CD4-positive, alpha-beta memory T cell (primary cell): ENCODE measurements at regions not wholly inside any gene's neighbourhood (a gene's known extent, or its start where the extent isn't known, plus 50 kb on each side); places are given as distances from the start of the nearest gene placed in this dataset.

Experiments
- CTCF ChIA-PET: fragments of 350-600 bp; sonication (Branson Sonifier 250); formaldehyde crosslinking; loops from one replicate; lab custom pipeline; 2021; ENCODE audit warnings: inconsistent platforms; ENCODE audit not compliant: partially characterized antibody; lab: Charles Lee
- POLR2A ChIA-PET: fragments of 350-600 bp; sonication (Branson Sonifier 250); formaldehyde crosslinking; loops from one replicate; lab custom pipeline; 2021; ENCODE audit not compliant: partially characterized antibody; lab: Charles Lee
- DNase-seq, 5 donors: peaks; one replicate each; pipeline versions ENCODE4 v3.0.0 to v3.0.0-alpha.2; 2020 to 2022; ENCODE audit warnings: mixed read lengths in 1 of 5
- H3K27ac ChIP-seq: one replicate; pipeline ENCODE4 v1.7.0; 2013; ENCODE audit warnings: low read depth, low read length
- H3K27me3 ChIP-seq: 2 replicates; pipeline ENCODE4 v1.7.0; 2013; ENCODE audit warnings: mild to moderate bottlenecking, low read length, moderate library complexity; ENCODE audit not compliant: insufficient read depth
- H3K36me3 ChIP-seq: 2 replicates; pipeline ENCODE4 v1.7.0; 2013; ENCODE audit warnings: mild to moderate bottlenecking, low read length, moderate library complexity; ENCODE audit not compliant: insufficient read depth
- H3K4me1 ChIP-seq: 2 replicates; pipeline ENCODE4 v1.7.0; 2013; ENCODE audit warnings: mild to moderate bottlenecking, low read length, moderate library complexity; ENCODE audit not compliant: insufficient read depth
- H3K4me3 ChIP-seq, 2 donors: one replicate each; pipeline ENCODE4 v1.7.0; 2013; ENCODE audit warnings: low read length in 2 of 2, mild to moderate bottlenecking in 1 of 2
- H3K9me3 ChIP-seq, 2 donors: one replicate each; pipeline ENCODE4 v1.7.0; 2013; ENCODE audit warnings: low read length in 2 of 2, control low read depth in 1 of 2; ENCODE audit not compliant: control insufficient read depth in 1 of 2
- H3K27ac Mint-ChIP-seq, 7 donors: one replicate each; pipeline ENCODE4 v1.8.0; 2020 to 2021; ENCODE audit warnings: mixed read lengths in 7 of 7, mild to moderate bottlenecking in 6 of 7, inconsistent platforms in 3 of 7, moderate library complexity in 3 of 7
- H3K27me3 Mint-ChIP-seq, 2 donors: one replicate each; pipeline ENCODE4 v1.8.0; 2020 to 2021; ENCODE audit warnings: mixed read lengths in 2 of 2
- H3K36me3 Mint-ChIP-seq, 2 donors: one replicate each; pipeline ENCODE4 v1.8.0; 2020 to 2021; ENCODE audit warnings: mixed read lengths in 2 of 2, inconsistent platforms in 1 of 2, mild to moderate bottlenecking in 1 of 2
- H3K4me1 Mint-ChIP-seq, 4 donors: one replicate each; pipeline ENCODE4 v1.8.0; 2020 to 2021; ENCODE audit warnings: mixed read lengths in 4 of 4, mild to moderate bottlenecking in 1 of 4
- H3K4me3 Mint-ChIP-seq, 8 donors: one replicate each; pipeline ENCODE4 v1.8.0; 2020 to 2021; ENCODE audit warnings: mixed read lengths in 8 of 8, mild to moderate bottlenecking in 7 of 8, moderate library complexity in 6 of 8, inconsistent platforms in 3 of 8
- H3K9me3 Mint-ChIP-seq, 8 donors: one replicate each; pipeline ENCODE4 v1.8.0; 2020 to 2021; ENCODE audit warnings: mixed read lengths in 8 of 8, mild to moderate bottlenecking in 5 of 8, inconsistent platforms in 3 of 8, moderate library complexity in 1 of 8
- intact Hi-C: fragments of 100-400 bp; cut with micrococcal nuclease; formaldehyde crosslinking; loops from one replicate; pipeline ENCODE4 v1.15.1; 2023

GRCh38 chr2:239780236-239780994 is 244.7 kb downstream of the NDUFA10 start:
- Histone ChIP-seq H3K36me3 (no peaks in the 10 kb centered on the region), H3K27me3 (no peaks in the 10 kb centered on the region), H3K9me3 (no peaks in the 10 kb centered on the region), H3K4me1 (no peaks in the 10 kb centered on the region), H3K4me3 (no peak overlapping the region), H3K27ac (no peak overlapping the region)
- peak overlapping the region in 1 of 8 donors; percentile 41 for H3K4me3 Mint-ChIP-seq
- H3K9me3 Mint-ChIP-seq: peaks cover 0 to 11% (median 5%) of the 10 kb centered on the region in 8 donors
- H3K27ac Mint-ChIP-seq: no peak overlapping the region
- peaks cover 5 to 10% of the 10 kb centered on the region in 2 donors for H3K27me3 Mint-ChIP-seq
- intact Hi-C loops: no loop called here
- no peaks in the 10 kb centered on the region for H3K36me3 Mint-ChIP-seq
- no peaks in the 10 kb centered on the region for H3K4me1 Mint-ChIP-seq
- CTCF ChIA-PET: no interaction called here
- DNase-seq: no peak
- POLR2A ChIA-PET: no interaction called here

GRCh38 chr2:239779584-239779983 is 245.6 kb downstream of the NDUFA10 start:
- Mint-ChIP-seq H3K27ac (no peak overlapping the region), H3K36me3 (no peaks in the 10 kb centered on the region), H3K27me3 (peaks cover 6 to 12% of the 10 kb centered on the region in 2 donors), H3K4me3 (no peak overlapping the region), H3K9me3 (peaks cover 0 to 7% (median 0%) of the 10 kb centered on the region in 8 donors), H3K4me1 (no peaks in the 10 kb centered on the region)
- POLR2A ChIA-PET: no interaction called here
- DNase-seq: no peak
- CTCF ChIA-PET: no interaction called here
- Histone ChIP-seq H3K4me3 (no peak overlapping the region), H3K9me3 (no peaks in the 10 kb centered on the region), H3K36me3 (no peaks in the 10 kb centered on the region), H3K27ac (no peak overlapping the region), H3K27me3 (no peaks in the 10 kb centered on the region), H3K4me1 (no peaks in the 10 kb centered on the region)
- intact Hi-C loops: no loop called here

GRCh38 chr2:239778861-239779558 is 246.1 kb downstream of the NDUFA10 start:
- intact Hi-C loops: no loop called here
- Histone ChIP-seq H3K36me3 (no peaks in the 10 kb centered on the region), H3K27me3 (no peaks in the 10 kb centered on the region), H3K27ac (no peak overlapping the region), H3K4me1 (no peaks in the 10 kb centered on the region), H3K4me3 (no peak overlapping the region), H3K9me3 (no peaks in the 10 kb centered on the region)
- Mint-ChIP-seq H3K27me3 (peaks cover 6 to 14% of the 10 kb centered on the region in 2 donors), H3K27ac (no peak overlapping the region), H3K4me3 (no peak overlapping the region), H3K4me1 (no peaks in the 10 kb centered on the region), H3K36me3 (no peaks in the 10 kb centered on the region), H3K9me3 (peaks cover 0 to 7% (median 0%) of the 10 kb centered on the region in 8 donors)
- DNase-seq: no peak
- ChIA-PET POLR2A (no interaction called here), CTCF (no interaction called here)

GRCh38 chr2:239778042-239778851 is 246.9 kb downstream of the NDUFA10 start:
- H3K9me3 ChIP-seq: no peaks in the 10 kb centered on the region
- H3K4me1 ChIP-seq: no peaks in the 10 kb centered on the region
- ChIA-PET POLR2A (no interaction called here), CTCF (no interaction called here)
- H3K4me3 Mint-ChIP-seq: no peak overlapping the region
- no peak overlapping the region for H3K27ac Mint-ChIP-seq
- H3K27ac ChIP-seq: no peak overlapping the region
- no peaks in the 10 kb centered on the region for H3K27me3 ChIP-seq
- DNase-seq: no peak
- H3K9me3 Mint-ChIP-seq: peaks cover 0 to 11% (median 0%) of the 10 kb centered on the region in 8 donors
- no peak overlapping the region for H3K4me3 ChIP-seq
- H3K36me3 Mint-ChIP-seq: no peaks in the 10 kb centered on the region
- intact Hi-C loops: no loop called here
- no peaks in the 10 kb centered on the region for H3K36me3 ChIP-seq
- H3K4me1 Mint-ChIP-seq: no peaks in the 10 kb centered on the region
- peaks cover 4 to 14% of the 10 kb centered on the region in 2 donors for H3K27me3 Mint-ChIP-seq

- Histone ChIP-seq H3K4me3 (no peak overlapping the region), H3K36me3 (no peaks in the 10 kb centered on the region), H3K27me3 (no peaks in the 10 kb centered on the region), H3K27ac (no peak overlapping the region), H3K4me1 (no peaks in the 10 kb centered on the region), H3K9me3 (no peaks in the 10 kb centered on the region)
- ChIA-PET POLR2A (no interaction called here), CTCF (no interaction called here)
- peaks cover 0 to 16% (median 3%) of the 10 kb centered on the region in 8 donors for H3K9me3 Mint-ChIP-seq
- no peak overlapping the region for H3K27ac Mint-ChIP-seq
- H3K36me3 Mint-ChIP-seq: no peaks in the 10 kb centered on the region
- DNase-seq: no peak
- H3K4me1 Mint-ChIP-seq: no peaks in the 10 kb centered on the region
- H3K27me3 Mint-ChIP-seq: peaks cover 4 to 15% of the 10 kb centered on the region in 2 donors
- intact Hi-C loops: no loop called here
- H3K4me3 Mint-ChIP-seq: no peak overlapping the region
Measured at GRCh38 chr2:239777219-239777618, 247.9 kb downstream of the NDUFA10 start.

- ChIA-PET CTCF (no interaction called here), POLR2A (no interaction called here)
- intact Hi-C loops: no loop called here
- Mint-ChIP-seq H3K4me1 (no peaks in the 10 kb centered on the region), H3K36me3 (no peaks in the 10 kb centered on the region), H3K4me3 (no peak overlapping the region), H3K9me3 (peaks cover 0 to 20% (median 7%) of the 10 kb centered on the region in 8 donors), H3K27me3 (peaks cover 1 to 16% of the 10 kb centered on the region in 2 donors), H3K27ac (no peak overlapping the region)
- Histone ChIP-seq H3K27me3 (no peaks in the 10 kb centered on the region), H3K36me3 (no peaks in the 10 kb centered on the region), H3K4me1 (no peaks in the 10 kb centered on the region), H3K9me3 (no peaks in the 10 kb centered on the region), H3K27ac (no peak overlapping the region), H3K4me3 (no peak overlapping the region)
- DNase-seq: no peak
Measured at GRCh38 chr2:239776436-239777005, 248.6 kb downstream of the NDUFA10 start.
